ENCODE measurements at regions not wholly inside any gene's neighbourhood (a gene's known extent, or its start where the extent isn't known, plus 50 kb on each side); places are given as distances from the start of the nearest gene placed in this dataset.

- DNase-seq (ENCODE audit: extremely low read depth, low read depth): no peak
- no peak for TF ChIP-seq CTCF (IDR thresholded peaks at IDR 0.05; ENCODE audit: low read depth, low read length)
Observed at GRCh38 chr16:54517181-54517580, 230.6 kb upstream of the IRX3 start.

GRCh38 chr16:54512467-54512995, 225.9 kb upstream of the IRX3 start:
- DNase-seq (ENCODE audit: extremely low read depth, low read depth): no peak
- no peak for TF ChIP-seq CTCF (IDR thresholded peaks at IDR 0.05; ENCODE audit: low read depth, low read length)

- TF ChIP-seq CTCF (IDR thresholded peaks at IDR 0.05; ENCODE audit: low read depth, low read length): no peak
- peak; percentile 22 for DNase-seq (ENCODE audit: extremely low read depth, low read depth)
Observed at GRCh38 chr16:54511222-54511731, 224.7 kb upstream of the IRX3 start.

GRCh38 chr16:54510685-54511221, 224.2 kb upstream of the IRX3 start:
- TF ChIP-seq CTCF (IDR thresholded peaks at IDR 0.05; ENCODE audit: low read depth, low read length): no peak
- DNase-seq (ENCODE audit: extremely low read depth, low read depth): no peak

GRCh38 chr16:54509456-54509855, 222.9 kb upstream of the IRX3 start:
- no peak for TF ChIP-seq CTCF (IDR thresholded peaks at IDR 0.05; ENCODE audit: low read depth, low read length)
- no peak for DNase-seq (ENCODE audit: extremely low read depth, low read depth)

GRCh38 chr16:54508351-54508750, 221.8 kb upstream of the IRX3 start:
- TF ChIP-seq CTCF (IDR thresholded peaks at IDR 0.05; ENCODE audit: low read depth, low read length): no peak
- DNase-seq (ENCODE audit: extremely low read depth, low read depth): no peak

- DNase-seq (ENCODE audit: extremely low read depth, low read depth): no peak
- no peak for TF ChIP-seq CTCF (IDR thresholded peaks at IDR 0.05; ENCODE audit: low read depth, low read length)
Observed at GRCh38 chr16:54506741-54507500, 220.3 kb upstream of the IRX3 start.
